ENCODE measurements at regions not wholly inside any gene's neighbourhood (a gene's known extent, or its start where the extent isn't known, plus 50 kb on each side); places are given as distances from the start of the nearest gene placed in this dataset.
"Not testable (repeated sequence)": the region's sequence is repeated elsewhere in the genome, so short reads cannot be mapped to it uniquely, and the experiment has no call there.

GRCh38 chr14:89067293-89067972 lies 243.0 kb downstream of the TTC8 start:
- DNase-seq = no peak

- no peak for DNase-seq
These were observed 253.8 kb downstream of the TTC8 start for GRCh38 chr14:89078021-89078795.

- DNase-seq = no peak
These were observed 260.8 kb downstream of the TTC8 start for GRCh38 chr14:89085231-89085731.

GRCh38 chr14:89085737-89086382 lies 261.4 kb downstream of the TTC8 start:
- DNase-seq = no peak

GRCh38 chr14:89088530-89088929 lies 264.1 kb downstream of the TTC8 start:
- DNase-seq = no peak

- DNase-seq = no peak
These were observed 264.9 kb downstream of the TTC8 start for GRCh38 chr14:89089330-89089729.

GRCh38 chr14:89091781-89092180 lies 267.3 kb downstream of the TTC8 start:
- no peak for DNase-seq

- DNase-seq = no peak
These were observed 268.8 kb downstream of the TTC8 start for GRCh38 chr14:89093083-89093730.

- DNase-seq = no peak
These were observed 270.6 kb downstream of the TTC8 start for GRCh38 chr14:89095036-89095435.

GRCh38 chr14:89096946-89097345 lies 272.5 kb downstream of the TTC8 start:
- DNase-seq = no peak

- DNase-seq = no peak
These were observed 273.8 kb downstream of the TTC8 start for GRCh38 chr14:89098254-89098653.

- DNase-seq = not testable (repeated sequence)
These were observed 279.8 kb downstream of the TTC8 start for GRCh38 chr14:89104171-89104817.

GRCh38 chr14:89104861-89105260 lies 280.4 kb downstream of the TTC8 start:
- not testable (repeated sequence) for DNase-seq
